ENCODE measurements at regions not wholly inside any gene's neighbourhood (a gene's known extent, or its start where the extent isn't known, plus 50 kb on each side); places are given as distances from the start of the nearest gene placed in this dataset.

- TF ChIP-seq CTCF (IDR thresholded peaks at IDR 0.05; ENCODE audit: low read depth, low read length, missing control alignments): no peak
- in situ Hi-C loops (cut with HindIII; ENCODE audit: low sequenced_read_pairs): no loop called here
- no peak for DNase-seq (ENCODE audit: low read depth)
- H3K4me3 ChIP-seq (ENCODE audit: low read depth, low read length): no peak overlapping the region
These were observed 102.9 kb upstream of the KLF4 start for GRCh38 chr9:107592424-107592823.

GRCh38 chr9:107591781-107592180 lies 102.2 kb upstream of the KLF4 start:
- no peak for DNase-seq (ENCODE audit: low read depth)
- in situ Hi-C loops (cut with HindIII; ENCODE audit: low sequenced_read_pairs): no loop called here
- H3K4me3 ChIP-seq (ENCODE audit: low read depth, low read length): no peak overlapping the region
- TF ChIP-seq CTCF (IDR thresholded peaks at IDR 0.05; ENCODE audit: low read depth, low read length, missing control alignments): no peak

GRCh38 chr9:107588393-107588792 lies 98.8 kb upstream of the KLF4 start:
- TF ChIP-seq CTCF (IDR thresholded peaks at IDR 0.05; ENCODE audit: low read depth, low read length, missing control alignments): no peak
- no peak for DNase-seq (ENCODE audit: low read depth)
- in situ Hi-C loops (cut with HindIII; ENCODE audit: low sequenced_read_pairs): no loop called here
- H3K4me3 ChIP-seq (ENCODE audit: low read depth, low read length): no peak overlapping the region

- no peak for TF ChIP-seq CTCF (IDR thresholded peaks at IDR 0.05; ENCODE audit: low read depth, low read length, missing control alignments)
- DNase-seq (ENCODE audit: low read depth): no peak
- no peak overlapping the region for H3K4me3 ChIP-seq (ENCODE audit: low read depth, low read length)
- in situ Hi-C loops (cut with HindIII; ENCODE audit: low sequenced_read_pairs): no loop called here
These were observed 97.8 kb upstream of the KLF4 start for GRCh38 chr9:107587191-107587963.

GRCh38 chr9:107586493-107586892 lies 96.9 kb upstream of the KLF4 start:
- in situ Hi-C loops (cut with HindIII; ENCODE audit: low sequenced_read_pairs): no loop called here
- no peak for TF ChIP-seq CTCF (IDR thresholded peaks at IDR 0.05; ENCODE audit: low read depth, low read length, missing control alignments)

GRCh38 chr9:107585465-107585864 lies 95.9 kb upstream of the KLF4 start:
- DNase-seq (ENCODE audit: low read depth): no peak
- H3K4me3 ChIP-seq (ENCODE audit: low read depth, low read length): no peak overlapping the region
- in situ Hi-C loops (cut with HindIII; ENCODE audit: low sequenced_read_pairs): no loop called here
- no peak for TF ChIP-seq CTCF (IDR thresholded peaks at IDR 0.05; ENCODE audit: low read depth, low read length, missing control alignments)

More at GRCh38 chr9:107586493-107586892, 96.9 kb upstream of the KLF4 start:
- H3K4me3 ChIP-seq (ENCODE audit: low read depth, low read length): no peak overlapping the region
- DNase-seq (ENCODE audit: low read depth): no peak

All from astrocyte of the cerebellum (primary cell).